HEK293 (cell line): ENCODE measurements at regions not wholly inside any gene's neighbourhood (a gene's known extent, or its start where the extent isn't known, plus 50 kb on each side); places are given as distances from the start of the nearest gene placed in this dataset.

Experiments
- GLI4 ChIP-seq: fragments of 450-650 bp; formaldehyde crosslinking; IDR thresholded peaks from 2 replicates; pipeline ENCODE4 v1.5.1; 2016; ENCODE audit warnings: missing biosample characterization, missing genetic modification characterization
- YY1 ChIP-seq: fragments of 450-650 bp; formaldehyde crosslinking; IDR thresholded peaks from 2 replicates; pipeline ENCODE4 v1.5.1; 2018; ENCODE audit warnings: missing biosample characterization, missing genetic modification characterization
- ZFP3 ChIP-seq: fragments of 450-650 bp; formaldehyde crosslinking; IDR thresholded peaks from 2 replicates; pipeline ENCODE4 v1.5.1; 2016; ENCODE audit warnings: low read depth, missing biosample characterization, missing genetic modification characterization
- ZNF10 ChIP-seq: fragments of 450-650 bp; formaldehyde crosslinking; IDR thresholded peaks from 2 replicates; pipeline ENCODE4 v1.5.1; 2017; ENCODE audit warnings: missing biosample characterization, missing genetic modification characterization
- ZNF157 ChIP-seq: fragments of 450-650 bp; formaldehyde crosslinking; IDR thresholded peaks from 2 replicates; pipeline ENCODE4 v1.5.1; 2016; ENCODE audit warnings: missing biosample characterization, missing genetic modification characterization
- ZNF184 ChIP-seq: fragments of 450-650 bp; IDR thresholded peaks from 2 replicates; pipeline ENCODE4 v1.5.1; 2018; ENCODE audit warnings: missing biosample characterization, mild to moderate bottlenecking, missing genetic modification characterization
- ZNF621 ChIP-seq: fragments of 450-650 bp; formaldehyde crosslinking; IDR thresholded peaks from 2 replicates; pipeline ENCODE4 v1.5.1; 2017; ENCODE audit warnings: missing biosample characterization, missing genetic modification characterization
- TF ChIP-seq, protein P1 (sequence below): fragments of 450-650 bp; formaldehyde crosslinking; IDR thresholded peaks from 2 replicates; pipeline ENCODE4 v1.5.1; 2016; ENCODE audit warnings: missing biosample characterization, missing genetic modification characterization
- TF ChIP-seq, protein P2 (sequence below): fragments of 450-650 bp; formaldehyde crosslinking; IDR thresholded peaks from 2 replicates; pipeline ENCODE4 v1.5.1; 2016; ENCODE audit warnings: missing biosample characterization, missing genetic modification characterization

DNA sequence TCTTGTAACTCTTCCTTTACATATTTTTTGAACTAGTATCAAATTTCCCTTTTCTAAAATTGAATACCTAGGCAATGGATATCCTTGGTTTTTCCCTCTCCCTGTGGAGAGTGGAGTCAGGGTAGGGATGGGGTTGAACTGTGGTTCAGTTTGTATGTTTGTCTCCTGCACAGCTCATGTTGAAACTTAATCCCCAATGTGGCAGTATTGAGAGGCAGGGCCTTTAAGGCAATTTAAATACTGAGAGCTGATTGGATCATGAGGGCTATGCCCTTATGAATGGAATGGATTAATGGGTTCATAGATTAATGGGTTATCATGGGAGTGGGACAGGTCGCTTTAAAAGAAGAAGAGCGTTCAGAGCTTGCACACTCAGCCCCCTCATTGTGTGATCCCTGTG is 127.2 kb upstream of the RGS6 start:
- TF ChIP-seq ZFP3 (tag by site-specific recombination): no peak
- no peak for TF ChIP-seq ZNF621 (tag by site-specific recombination)
- TF ChIP-seq, protein P1, sequence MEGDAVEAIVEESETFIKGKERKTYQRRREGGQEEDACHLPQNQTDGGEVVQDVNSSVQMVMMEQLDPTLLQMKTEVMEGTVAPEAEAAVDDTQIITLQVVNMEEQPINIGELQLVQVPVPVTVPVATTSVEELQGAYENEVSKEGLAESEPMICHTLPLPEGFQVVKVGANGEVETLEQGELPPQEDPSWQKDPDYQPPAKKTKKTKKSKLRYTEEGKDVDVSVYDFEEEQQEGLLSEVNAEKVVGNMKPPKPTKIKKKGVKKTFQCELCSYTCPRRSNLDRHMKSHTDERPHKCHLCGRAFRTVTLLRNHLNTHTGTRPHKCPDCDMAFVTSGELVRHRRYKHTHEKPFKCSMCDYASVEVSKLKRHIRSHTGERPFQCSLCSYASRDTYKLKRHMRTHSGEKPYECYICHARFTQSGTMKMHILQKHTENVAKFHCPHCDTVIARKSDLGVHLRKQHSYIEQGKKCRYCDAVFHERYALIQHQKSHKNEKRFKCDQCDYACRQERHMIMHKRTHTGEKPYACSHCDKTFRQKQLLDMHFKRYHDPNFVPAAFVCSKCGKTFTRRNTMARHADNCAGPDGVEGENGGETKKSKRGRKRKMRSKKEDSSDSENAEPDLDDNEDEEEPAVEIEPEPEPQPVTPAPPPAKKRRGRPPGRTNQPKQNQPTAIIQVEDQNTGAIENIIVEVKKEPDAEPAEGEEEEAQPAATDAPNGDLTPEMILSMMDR: no peak
- TF ChIP-seq, protein P2, sequence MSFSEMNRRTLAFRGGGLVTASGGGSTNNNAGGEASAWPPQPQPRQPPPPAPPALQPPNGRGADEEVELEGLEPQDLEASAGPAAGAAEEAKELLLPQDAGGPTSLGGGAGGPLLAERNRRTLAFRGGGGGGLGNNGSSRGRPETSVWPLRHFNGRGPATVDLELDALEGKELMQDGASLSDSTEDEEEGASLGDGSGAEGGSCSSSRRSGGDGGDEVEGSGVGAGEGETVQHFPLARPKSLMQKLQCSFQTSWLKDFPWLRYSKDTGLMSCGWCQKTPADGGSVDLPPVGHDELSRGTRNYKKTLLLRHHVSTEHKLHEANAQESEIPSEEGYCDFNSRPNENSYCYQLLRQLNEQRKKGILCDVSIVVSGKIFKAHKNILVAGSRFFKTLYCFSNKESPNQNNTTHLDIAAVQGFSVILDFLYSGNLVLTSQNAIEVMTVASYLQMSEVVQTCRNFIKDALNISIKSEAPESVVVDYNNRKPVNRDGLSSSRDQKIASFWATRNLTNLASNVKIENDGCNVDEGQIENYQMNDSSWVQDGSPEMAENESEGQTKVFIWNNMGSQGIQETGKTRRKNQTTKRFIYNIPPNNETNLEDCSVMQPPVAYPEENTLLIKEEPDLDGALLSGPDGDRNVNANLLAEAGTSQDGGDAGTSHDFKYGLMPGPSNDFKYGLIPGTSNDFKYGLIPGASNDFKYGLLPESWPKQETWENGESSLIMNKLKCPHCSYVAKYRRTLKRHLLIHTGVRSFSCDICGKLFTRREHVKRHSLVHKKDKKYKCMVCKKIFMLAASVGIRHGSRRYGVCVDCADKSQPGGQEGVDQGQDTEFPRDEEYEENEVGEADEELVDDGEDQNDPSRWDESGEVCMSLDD (tag by site-specific recombination): no peak
- TF ChIP-seq ZNF157 (tag by site-specific recombination): no peak
- no peak for TF ChIP-seq GLI4 (tag by site-specific recombination)
- TF ChIP-seq ZNF184: no peak
- no peak for TF ChIP-seq YY1 (tag by site-specific recombination)
- no peak for TF ChIP-seq ZNF10 (tag by site-specific recombination)
